ENCODE measurements at regions not wholly inside any gene's neighbourhood (a gene's known extent, or its start where the extent isn't known, plus 50 kb on each side); places are given as distances from the start of the nearest gene placed in this dataset.
"Not testable (repeated sequence)": the region's sequence is repeated elsewhere in the genome, so short reads cannot be mapped to it uniquely, and the experiment has no call there.

GRCh38 chr2:189238903-189239302 is 59.3 kb upstream of the COL5A2 start:
- H4K91ac ChIP-seq (ENCODE audit: insufficient read depth, low read depth, low read length) = no peak overlapping the region
- no peak overlapping the region for H2BK5ac ChIP-seq (ENCODE audit: low read depth, low read length, poor library complexity, severe bottlenecking)
- H3K4me1 ChIP-seq (ENCODE audit: control insufficient read depth, insufficient read depth, low read length) = no peaks in the 10 kb centered on the region; the same call in 1 of the 2 replicates
- no peak overlapping the region for H3K4me2 ChIP-seq (ENCODE audit: low read depth, low read length)
- no peak overlapping the region for H3K4me3 ChIP-seq (ENCODE audit: insufficient read depth, low read depth, low read length)
- no peak for TF ChIP-seq MAZ (IDR thresholded peaks at IDR 0.05; ENCODE audit: borderline replicate concordance, low read depth, low read length)
- TF ChIP-seq RAD21 (IDR thresholded peaks at IDR 0.05; ENCODE audit: low read length) = no peak
- no peak for TF ChIP-seq FOS (IDR thresholded peaks at IDR 0.05; ENCODE audit: low read depth, low read length)
- TF ChIP-seq CHD1 (IDR thresholded peaks at IDR 0.05; ENCODE audit: low read depth, low read length) = no peak
- no peak for TF ChIP-seq CTCF (conservative IDR thresholded peaks at IDR 0.05; ENCODE audit: low read depth, low read length)
- no peak for TF ChIP-seq ELK1 (IDR thresholded peaks at IDR 0.05; ENCODE audit: borderline replicate concordance, low read depth, low read length)
- no peak for TF ChIP-seq MXI1 (IDR thresholded peaks at IDR 0.05; ENCODE audit: borderline replicate concordance, low read depth, low read length)
- 0 out of 2 replicates have a peak, but pooled peaks cover 2% of the 10 kb centered on the region for H3K9me3 ChIP-seq (ENCODE audit: control insufficient read depth, insufficient read depth, low read length)
- ATAC-seq (ENCODE audit: low read depth) = no peak
- no peak overlapping the region for H2BK120ac ChIP-seq (ENCODE audit: low read depth, low read length)
- H3K9me1 ChIP-seq (ENCODE audit: insufficient read depth, low read length) = no peaks in the 10 kb centered on the region
- DNase-seq = no peak
- H3K23ac ChIP-seq (ENCODE audit: low read depth, low read length) = no peak overlapping the region
- no peak overlapping the region for H3K27ac ChIP-seq (ENCODE audit: insufficient read depth, low read length)
- dilution Hi-C loops (cut with HindIII; ENCODE audit: low sequenced_read_pairs, unreplicated experiment) = no loop called here
- POLR2A ChIA-PET (ENCODE audit: unreplicated experiment) = no interaction called here
- no peaks in the 10 kb centered on the region for H4K20me1 ChIP-seq (ENCODE audit: insufficient read depth, low read length)
- H4K8ac ChIP-seq (ENCODE audit: low read depth in 2 of 2, low read length in 2 of 2) = no peak overlapping the region
- BruUV-seq (replicated peaks) = no TSS peak
- CTCF ChIA-PET = no interaction called here
- no peak overlapping the region for H3K56ac ChIP-seq (ENCODE audit: extremely low read depth, insufficient read depth, low read length)
- H4K5ac ChIP-seq (ENCODE audit: low read depth, low read length) = no peak overlapping the region
- in situ Hi-C loops (cut with MboI; ENCODE audit: low sequenced_read_pairs) = no loop called here
- H3K36me3 ChIP-seq (ENCODE audit: control insufficient read depth, insufficient read depth, low read length) = no peaks in the 10 kb centered on the region
- no peak overlapping the region for H3K9ac ChIP-seq (ENCODE audit: low read depth, low read length)
- H2AK9ac ChIP-seq (replicated peaks; ENCODE audit: low read depth, low read length, poor library complexity) = no peak overlapping the region
- no peak overlapping the region for H2BK20ac ChIP-seq (ENCODE audit: low read depth, low read length)
- no peaks in the 10 kb centered on the region for H3K27me3 ChIP-seq (ENCODE audit: control insufficient read depth, insufficient read depth, low read length)
- no peaks in the 10 kb centered on the region for H3K79me1 ChIP-seq (ENCODE audit: low read depth in 1 of 2, low read length in 2 of 2)
- no peak overlapping the region for H2AFZ ChIP-seq (replicated peaks; ENCODE audit: low read length, poor library complexity)
- H3K14ac ChIP-seq (replicated peaks; ENCODE audit: low read depth, low read length) = no peak overlapping the region
- H2BK15ac ChIP-seq (ENCODE audit: low read depth, low read length) = no peak overlapping the region
- no peak overlapping the region for H3K4ac ChIP-seq (ENCODE audit: low read depth, low read length)
- intact Hi-C loops (cut with micrococcal nuclease) = no loop called here
- H3K18ac ChIP-seq (ENCODE audit: low read depth, low read length) = no peak overlapping the region
- H2AK5ac ChIP-seq (ENCODE audit: low read depth, low read length) = no peak overlapping the region

GRCh38 chr2:189243843-189244242 is 64.3 kb upstream of the COL5A2 start:
- H3K14ac ChIP-seq (replicated peaks; ENCODE audit: low read depth, low read length); H3K4me3 ChIP-seq (ENCODE audit: insufficient read depth, low read depth, low read length); H2BK120ac ChIP-seq (ENCODE audit: low read depth, low read length); H3K9me3 ChIP-seq (ENCODE audit: control insufficient read depth, insufficient read depth, low read length); H3K4me1 ChIP-seq (ENCODE audit: control insufficient read depth, insufficient read depth, low read length); H3K79me1 ChIP-seq (ENCODE audit: low read depth in 1 of 2, low read length in 2 of 2); H2BK20ac ChIP-seq (ENCODE audit: low read depth, low read length); H4K5ac ChIP-seq (ENCODE audit: low read depth, low read length); H2BK15ac ChIP-seq (ENCODE audit: low read depth, low read length); dilution Hi-C loops (cut with HindIII; ENCODE audit: low sequenced_read_pairs, unreplicated experiment); H3K36me3 ChIP-seq (ENCODE audit: control insufficient read depth, insufficient read depth, low read length); H3K4ac ChIP-seq (ENCODE audit: low read depth, low read length); H4K20me1 ChIP-seq (ENCODE audit: insufficient read depth, low read length); H3K9ac ChIP-seq (ENCODE audit: low read depth, low read length); in situ Hi-C loops (cut with MboI; ENCODE audit: low sequenced_read_pairs); H2AK5ac ChIP-seq (ENCODE audit: low read depth, low read length); ATAC-seq (ENCODE audit: low read depth); H3K27ac ChIP-seq (ENCODE audit: insufficient read depth, low read length); H3K9me1 ChIP-seq (ENCODE audit: insufficient read depth, low read length); CTCF ChIA-PET; H3K23ac ChIP-seq (ENCODE audit: low read depth, low read length); H4K8ac ChIP-seq (ENCODE audit: low read depth in 2 of 2, low read length in 2 of 2); H3K4me2 ChIP-seq (ENCODE audit: low read depth, low read length); H3K18ac ChIP-seq (ENCODE audit: low read depth, low read length); intact Hi-C loops (cut with micrococcal nuclease); H3K56ac ChIP-seq (ENCODE audit: extremely low read depth, insufficient read depth, low read length); H4K91ac ChIP-seq (ENCODE audit: insufficient read depth, low read depth, low read length); H2AFZ ChIP-seq (replicated peaks; ENCODE audit: low read length, poor library complexity); DNase-seq; BruUV-seq (replicated peaks); H3K27me3 ChIP-seq (ENCODE audit: control insufficient read depth, insufficient read depth, low read length); H2BK5ac ChIP-seq (ENCODE audit: low read depth, low read length, poor library complexity, severe bottlenecking); H2AK9ac ChIP-seq (replicated peaks; ENCODE audit: low read depth, low read length, poor library complexity); POLR2A ChIA-PET (ENCODE audit: unreplicated experiment): not testable (repeated sequence)
- WGBS, 2 experiments (ENCODE audit: extremely low coverage in 2 of 2, insufficient read length in 1 of 2) = 100% methylated on average over 1 of the region's 1 CpG; no CpG with 5 or more reads in 1 of the 2 experiments

Measured in IMR-90 (cell line).